ENCODE measurements at regions not wholly inside any gene's neighbourhood (a gene's known extent, or its start where the extent isn't known, plus 50 kb on each side); places are given as distances from the start of the nearest gene placed in this dataset.

DNA sequence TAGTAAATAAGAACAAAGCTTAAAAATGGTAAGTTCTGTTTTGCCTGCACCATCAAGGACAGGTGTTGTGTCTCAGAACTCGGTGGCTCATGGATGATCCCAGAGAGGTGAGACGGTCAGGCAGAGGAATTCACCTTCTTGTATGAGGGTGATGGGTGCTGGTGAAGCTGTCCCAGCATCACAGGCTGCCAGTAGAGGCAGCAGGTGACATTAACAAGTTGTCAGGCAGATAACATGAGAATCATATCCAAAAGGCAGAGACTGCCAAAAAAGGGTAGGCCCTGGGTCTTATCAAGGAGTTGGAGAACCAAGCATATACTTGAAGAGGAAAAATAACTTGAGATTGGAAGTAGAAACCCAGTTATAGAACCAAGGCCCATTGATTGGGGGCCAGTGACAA is 437.8 kb downstream of the DYNC2H1 start:
- Histone ChIP-seq H3K9me3 (ENCODE audit: insufficient read depth, low read length, severe bottlenecking) (peaks cover 6% of the 10 kb centered on the region), H3K27ac (ENCODE audit: low read length) (no peak overlapping the region), H3K4me2 (ENCODE audit: insufficient read depth, low read length) (no peak overlapping the region), H3K36me3 (ENCODE audit: insufficient read depth, low read length) (no peaks in the 10 kb centered on the region), H2AFZ (ENCODE audit: low read depth, low read length) (no peak overlapping the region), H3K4me3 (ENCODE audit: low read depth in 1 of 2, low read length in 2 of 2) (no peak overlapping the region), H4K20me1 (ENCODE audit: insufficient read depth, low read length) (no peaks in the 10 kb centered on the region), H3K27me3 (ENCODE audit: insufficient read depth, low read length, poor library complexity) (no peaks in the 10 kb centered on the region), H3K4me1 (ENCODE audit: insufficient read depth, low read length) (no peaks in the 10 kb centered on the region), H3K79me2 (ENCODE audit: insufficient read depth, low read length) (no peaks in the 10 kb centered on the region), H3K9ac (ENCODE audit: low read depth, low read length) (no peak overlapping the region)
- TF ChIP-seq EZH2 (IDR thresholded peaks at IDR 0.05; ENCODE audit: borderline replicate concordance, low read depth, low read length, severe bottlenecking) = no peak
- TF ChIP-seq, protein P1, sequence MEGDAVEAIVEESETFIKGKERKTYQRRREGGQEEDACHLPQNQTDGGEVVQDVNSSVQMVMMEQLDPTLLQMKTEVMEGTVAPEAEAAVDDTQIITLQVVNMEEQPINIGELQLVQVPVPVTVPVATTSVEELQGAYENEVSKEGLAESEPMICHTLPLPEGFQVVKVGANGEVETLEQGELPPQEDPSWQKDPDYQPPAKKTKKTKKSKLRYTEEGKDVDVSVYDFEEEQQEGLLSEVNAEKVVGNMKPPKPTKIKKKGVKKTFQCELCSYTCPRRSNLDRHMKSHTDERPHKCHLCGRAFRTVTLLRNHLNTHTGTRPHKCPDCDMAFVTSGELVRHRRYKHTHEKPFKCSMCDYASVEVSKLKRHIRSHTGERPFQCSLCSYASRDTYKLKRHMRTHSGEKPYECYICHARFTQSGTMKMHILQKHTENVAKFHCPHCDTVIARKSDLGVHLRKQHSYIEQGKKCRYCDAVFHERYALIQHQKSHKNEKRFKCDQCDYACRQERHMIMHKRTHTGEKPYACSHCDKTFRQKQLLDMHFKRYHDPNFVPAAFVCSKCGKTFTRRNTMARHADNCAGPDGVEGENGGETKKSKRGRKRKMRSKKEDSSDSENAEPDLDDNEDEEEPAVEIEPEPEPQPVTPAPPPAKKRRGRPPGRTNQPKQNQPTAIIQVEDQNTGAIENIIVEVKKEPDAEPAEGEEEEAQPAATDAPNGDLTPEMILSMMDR (IDR thresholded peaks at IDR 0.05; ENCODE audit: borderline replicate concordance, extremely low read depth, low read length, poor library complexity, severe bottlenecking) = no peak
- DNase-seq (no peak), ATAC-seq (ENCODE audit: insufficient read depth, low read depth) (no peak)

DNA sequence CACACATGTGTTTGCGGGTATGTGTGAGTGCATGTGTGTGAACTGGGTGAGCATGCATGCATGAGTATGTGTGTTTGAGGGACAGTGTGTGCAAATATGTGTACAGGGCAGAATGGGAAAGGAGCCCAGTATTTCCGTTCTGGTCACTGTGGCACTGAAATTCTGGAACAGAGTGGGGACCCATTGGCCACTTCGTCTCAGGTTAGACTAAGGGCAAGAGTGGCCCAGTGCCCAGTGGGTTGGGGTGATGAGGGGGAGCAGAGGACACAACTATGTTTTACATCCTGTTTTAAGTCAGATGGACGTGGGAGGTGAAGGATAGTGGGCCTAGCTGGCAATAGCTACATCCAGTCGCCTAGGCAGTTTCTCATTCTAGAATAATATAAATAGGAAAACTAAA is 438.5 kb downstream of the DYNC2H1 start:
- Histone ChIP-seq H3K36me3 (ENCODE audit: insufficient read depth, low read length) (no peaks in the 10 kb centered on the region), H2AFZ (ENCODE audit: low read depth, low read length) (no peak overlapping the region), H3K79me2 (ENCODE audit: insufficient read depth, low read length) (no peaks in the 10 kb centered on the region), H3K4me1 (ENCODE audit: insufficient read depth, low read length) (no peaks in the 10 kb centered on the region), H3K27me3 (ENCODE audit: insufficient read depth, low read length, poor library complexity) (no peaks in the 10 kb centered on the region), H3K9ac (ENCODE audit: low read depth, low read length) (no peak overlapping the region), H3K27ac (ENCODE audit: low read length) (no peak overlapping the region), H3K9me3 (ENCODE audit: insufficient read depth, low read length, severe bottlenecking) (peaks cover 4% of the 10 kb centered on the region), H3K4me3 (ENCODE audit: low read depth in 1 of 2, low read length in 2 of 2) (no peak overlapping the region), H4K20me1 (ENCODE audit: insufficient read depth, low read length) (no peaks in the 10 kb centered on the region), H3K4me2 (ENCODE audit: insufficient read depth, low read length) (no peak overlapping the region)
- DNase-seq (no peak), ATAC-seq (ENCODE audit: insufficient read depth, low read depth) (no peak)
- no peak for TF ChIP-seq EZH2 (IDR thresholded peaks at IDR 0.05; ENCODE audit: borderline replicate concordance, low read depth, low read length, severe bottlenecking)
- TF ChIP-seq, protein P1 (IDR thresholded peaks at IDR 0.05; ENCODE audit: borderline replicate concordance, extremely low read depth, low read length, poor library complexity, severe bottlenecking) = no peak

DNA sequence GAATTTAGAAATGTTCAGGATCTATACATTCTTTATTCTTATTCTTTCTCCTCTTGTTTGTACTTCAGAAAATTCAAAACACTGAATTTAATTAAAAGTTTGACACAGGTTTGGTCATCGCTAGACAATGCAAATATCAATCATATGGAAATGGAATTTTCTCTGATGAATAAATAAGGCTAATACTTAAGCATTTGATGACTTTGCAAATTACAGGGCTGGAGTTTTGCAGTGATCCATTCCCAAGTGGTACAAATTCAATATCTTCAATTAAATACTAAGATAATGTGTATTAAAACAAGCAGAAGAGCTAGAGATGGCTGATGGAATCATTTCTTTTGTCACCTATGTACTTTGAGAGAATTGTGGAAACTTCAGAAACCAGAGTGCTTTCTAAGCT is 439.6 kb downstream of the DYNC2H1 start:
- Histone ChIP-seq H3K9ac (ENCODE audit: low read depth, low read length) (no peak overlapping the region), H3K9me3 (ENCODE audit: insufficient read depth, low read length, severe bottlenecking) (no peaks in the 10 kb centered on the region), H3K27me3 (ENCODE audit: insufficient read depth, low read length, poor library complexity) (no peaks in the 10 kb centered on the region), H3K4me3 (ENCODE audit: low read depth in 1 of 2, low read length in 2 of 2) (no peak overlapping the region), H4K20me1 (ENCODE audit: insufficient read depth, low read length) (no peaks in the 10 kb centered on the region), H3K79me2 (ENCODE audit: insufficient read depth, low read length) (no peaks in the 10 kb centered on the region), H3K4me2 (ENCODE audit: insufficient read depth, low read length) (no peak overlapping the region), H3K27ac (ENCODE audit: low read length) (no peak overlapping the region), H2AFZ (ENCODE audit: low read depth, low read length) (no peak overlapping the region), H3K4me1 (ENCODE audit: insufficient read depth, low read length) (no peaks in the 10 kb centered on the region), H3K36me3 (ENCODE audit: insufficient read depth, low read length) (no peaks in the 10 kb centered on the region)
- ATAC-seq (ENCODE audit: insufficient read depth, low read depth) (no peak), DNase-seq (no peak)
- TF ChIP-seq, protein P1 (IDR thresholded peaks at IDR 0.05; ENCODE audit: borderline replicate concordance, extremely low read depth, low read length, poor library complexity, severe bottlenecking) = no peak
- no peak for TF ChIP-seq EZH2 (IDR thresholded peaks at IDR 0.05; ENCODE audit: borderline replicate concordance, low read depth, low read length, severe bottlenecking)

DNA sequence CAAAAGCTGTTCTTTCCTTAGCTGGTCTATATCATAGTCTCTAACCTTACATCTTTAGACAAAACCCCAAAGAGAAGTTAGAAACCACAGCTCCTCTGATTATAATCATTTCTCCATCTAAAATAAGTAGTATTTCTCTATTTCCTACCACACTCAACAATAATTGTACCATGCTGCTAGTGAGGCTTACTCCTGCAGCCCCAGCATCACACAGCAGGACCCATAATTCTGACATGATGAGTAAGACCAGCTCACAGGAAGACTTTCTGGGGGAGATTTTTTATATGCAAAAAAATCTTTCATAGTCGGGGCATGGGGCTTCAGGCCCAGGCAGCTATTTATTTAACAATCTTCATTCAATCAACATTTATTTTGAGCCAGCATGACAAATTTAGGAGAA is 441.6 kb downstream of the DYNC2H1 start:
- no peaks in the 10 kb centered on the region for H4K20me1 ChIP-seq (ENCODE audit: insufficient read depth, low read length)
- H3K9me3 ChIP-seq (ENCODE audit: insufficient read depth, low read length, severe bottlenecking) = no peaks in the 10 kb centered on the region
- no peak overlapping the region for H3K4me2 ChIP-seq (ENCODE audit: insufficient read depth, low read length)
- DNase-seq = no peak
- no peaks in the 10 kb centered on the region for H3K4me1 ChIP-seq (ENCODE audit: insufficient read depth, low read length)
- no peak for ATAC-seq (ENCODE audit: insufficient read depth, low read depth)
- H3K9ac ChIP-seq (ENCODE audit: low read depth, low read length) = no peak overlapping the region
- TF ChIP-seq, protein P1 (IDR thresholded peaks at IDR 0.05; ENCODE audit: borderline replicate concordance, extremely low read depth, low read length, poor library complexity, severe bottlenecking) = no peak
- no peak for TF ChIP-seq EZH2 (IDR thresholded peaks at IDR 0.05; ENCODE audit: borderline replicate concordance, low read depth, low read length, severe bottlenecking)
- H3K4me3 ChIP-seq (ENCODE audit: low read depth in 1 of 2, low read length in 2 of 2) = no peak overlapping the region
- no peaks in the 10 kb centered on the region for H3K79me2 ChIP-seq (ENCODE audit: insufficient read depth, low read length)
- H2AFZ ChIP-seq (ENCODE audit: low read depth, low read length) = no peak overlapping the region
- no peak overlapping the region for H3K27ac ChIP-seq (ENCODE audit: low read length)
- no peaks in the 10 kb centered on the region for H3K27me3 ChIP-seq (ENCODE audit: insufficient read depth, low read length, poor library complexity)
- H3K36me3 ChIP-seq (ENCODE audit: insufficient read depth, low read length) = no peaks in the 10 kb centered on the region

Measured in DND-41 (cell line).